Right cardiac atrium (tissue), 5 donors: ENCODE measurements at regions not wholly inside any gene's neighbourhood (a gene's known extent, or its start where the extent isn't known, plus 50 kb on each side); places are given as distances from the start of the nearest gene placed in this dataset.

Experiments
- ATAC-seq, 2 donors: fragments of 200-7000 bp; cut with Tn5 transposase; one replicate each; pipeline versions ENCODE4 v1.8.0 to v1.9.1; 2020; ENCODE audit warnings: moderate library complexity in 2 of 2, mild to moderate bottlenecking in 1 of 2
- DNase-seq, 3 donors: peaks; one replicate each; pipeline ENCODE4 v3.0.0-alpha.2; 2020
- H3K27ac ChIP-seq: one replicate; pipeline ENCODE4 v1.5.1; 2013; ENCODE audit warnings: mild to moderate bottlenecking, low read length, control low read depth, moderate library complexity
- H3K27me3 ChIP-seq: one replicate; pipeline ENCODE4 v1.6.1; 2013; ENCODE audit not compliant: control insufficient read depth, insufficient read depth
- H3K4me1 ChIP-seq: one replicate; pipeline ENCODE4 v1.6.1; 2013; ENCODE audit warnings: low read length; ENCODE audit not compliant: control insufficient read depth, insufficient read depth
- H3K4me3 ChIP-seq: one replicate; pipeline ENCODE4 v1.5.1; 2013; ENCODE audit warnings: low read length, control low read depth
- H3K9me3 ChIP-seq: one replicate; pipeline ENCODE4 v1.6.1; 2013; ENCODE audit warnings: low read length; ENCODE audit not compliant: control insufficient read depth
- WGBS: extraction: QIAGEN DNeasy Blood & Tissue Kit; methylation state at CpG from one replicate; pipeline ENCODE4 v1.1.7; 2013; 5-methylcytosine and 5-hydroxymethylcytosine counted together
- intact Hi-C, 4 donors: fragments of 100-400 bp; cut with DNase I; formaldehyde crosslinking; loops; one replicate each; pipeline versions ENCODE4 v1.11.0 to v1.14.0; 2022 to 2023
- donor health status: healthy with polysubstance abuse.
- donor health status: DM: no; HTN: yes; CAD: no.
- donor health status: DM: no; HTN: no; CAD: no.
- donor health status: DM: no; HTN: yes; CAD: no; lungs with severe emphysema.
- donor health status: DM: yes; HTN: yes; CAD: no.

DNA sequence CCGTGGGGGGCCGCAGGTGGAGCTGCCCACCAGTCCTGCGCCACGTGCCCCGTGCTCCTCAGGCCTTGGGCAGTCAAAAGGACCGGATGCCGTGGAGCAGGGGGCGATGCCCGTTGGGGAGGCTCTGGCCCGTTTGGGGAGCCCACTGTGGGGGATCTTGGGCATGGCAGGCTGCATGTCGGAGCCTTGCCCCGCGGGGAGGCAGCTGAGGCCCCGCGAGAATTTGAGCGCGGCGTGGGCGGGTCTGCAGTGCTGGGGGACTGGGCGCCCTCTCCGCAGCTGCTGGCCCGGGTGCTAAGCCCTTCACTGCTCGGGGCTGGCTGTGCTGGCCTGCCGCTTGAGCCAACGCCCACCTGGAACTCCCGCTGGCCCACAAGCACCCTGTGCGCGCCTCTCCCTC lies 445.6 kb upstream of the EDIL3 start:
- Histone ChIP-seq H3K9me3 (no peaks in the 10 kb centered on the region), H3K27ac (no peak overlapping the region), H3K27me3 (no peaks in the 10 kb centered on the region), H3K4me1 (no peaks in the 10 kb centered on the region), H3K4me3 (no peak overlapping the region)
- intact Hi-C loops = no loop called here
- 92% methylated on average over 28 of the region's 28 CpGs for WGBS
- DNase-seq (peak in 1 of 3 donors; percentile 35), ATAC-seq (peak in 1 of 2 donors; percentile 24)

DNA sequence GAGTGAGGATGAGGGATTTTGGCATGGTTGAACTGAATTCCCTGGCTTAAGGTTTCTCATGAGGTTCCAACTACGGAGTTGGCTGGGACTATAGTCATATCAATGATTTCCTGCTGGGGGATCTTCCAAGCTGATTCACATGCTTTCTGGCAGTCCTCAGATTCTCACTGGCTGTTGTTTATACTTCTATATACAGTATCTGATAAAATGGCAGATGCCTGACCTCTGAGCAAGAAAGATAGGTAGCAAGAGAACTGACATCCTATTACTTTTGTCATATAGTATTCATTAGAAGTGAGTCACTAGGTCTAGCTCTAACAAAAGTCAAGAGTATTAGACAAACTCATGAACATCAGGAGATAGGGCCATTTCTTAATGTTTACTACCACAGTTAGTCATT lies 440.9 kb upstream of the EDIL3 start:
- H3K4me1 ChIP-seq = no peaks in the 10 kb centered on the region
- no peak overlapping the region for H3K27ac ChIP-seq
- no peak for ATAC-seq
- H3K27me3 ChIP-seq = no peaks in the 10 kb centered on the region
- no peak overlapping the region for H3K4me3 ChIP-seq
- H3K9me3 ChIP-seq = no peaks in the 10 kb centered on the region
- no peak for DNase-seq
- intact Hi-C loops = no loop called here
- 47% methylated on average over 1 of the region's 1 CpG for WGBS

DNA sequence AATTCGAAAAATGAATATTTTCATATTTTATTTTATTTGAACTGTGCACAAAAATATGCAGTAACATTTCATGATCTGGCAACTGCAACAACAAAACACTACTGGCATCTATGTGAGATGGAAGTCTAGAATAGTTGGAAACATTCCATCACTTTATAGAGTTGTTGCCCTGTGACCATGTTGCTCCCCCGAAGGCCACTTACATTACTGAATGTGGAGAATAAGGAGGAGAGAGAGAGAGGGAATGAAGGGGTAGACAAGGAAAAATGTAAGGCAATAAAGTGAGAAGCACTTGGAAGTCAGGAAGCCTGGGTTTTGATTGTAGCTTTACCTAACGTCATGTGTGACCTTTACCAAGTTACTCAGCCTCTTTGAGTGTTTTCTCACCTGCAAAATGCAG lies 437.2 kb upstream of the EDIL3 start:
- WGBS = 66% methylated on average over 3 of the region's 3 CpGs
- DNase-seq = no peak
- Histone ChIP-seq H3K4me3 (no peak overlapping the region), H3K4me1 (no peaks in the 10 kb centered on the region), H3K27ac (no peak overlapping the region), H3K27me3 (no peaks in the 10 kb centered on the region), H3K9me3 (no peaks in the 10 kb centered on the region)
- no peak for ATAC-seq
- intact Hi-C loops = no loop called here

GRCh38 chr5:84817953-84818352 lies 433.3 kb upstream of the EDIL3 start:
- intact Hi-C loops = no loop called here
- H3K27ac ChIP-seq = no peak overlapping the region
- WGBS = 83% methylated on average over 5 of the region's 5 CpGs
- ATAC-seq (no peak), DNase-seq (no peak)
- H3K9me3 ChIP-seq = no peaks in the 10 kb centered on the region
- H3K27me3 ChIP-seq = no peaks in the 10 kb centered on the region
- H3K4me3 ChIP-seq = no peak overlapping the region
- no peaks in the 10 kb centered on the region for H3K4me1 ChIP-seq

- H3K4me3 ChIP-seq = no peak overlapping the region
- no peaks in the 10 kb centered on the region for H3K4me1 ChIP-seq
- H3K27me3 ChIP-seq = no peaks in the 10 kb centered on the region
- 39% methylated on average over 4 of the region's 4 CpGs for WGBS
- ATAC-seq (no peak), DNase-seq (no peak)
- no peak overlapping the region for H3K27ac ChIP-seq
- intact Hi-C loops = no loop called here
- H3K9me3 ChIP-seq = no peaks in the 10 kb centered on the region
Measured at GRCh38 chr5:84816746-84817547, 432.3 kb upstream of the EDIL3 start.

- no peak for ATAC-seq
Measured at GRCh38 chr5:84816160-84816559, 431.5 kb upstream of the EDIL3 start.

GRCh38 chr5:84805473-84805872 lies 420.8 kb upstream of the EDIL3 start:
- no peak for ATAC-seq
- intact Hi-C loops = no loop called here
- no peak overlapping the region for H3K27ac ChIP-seq
- no peak overlapping the region for H3K4me3 ChIP-seq
- no peaks in the 10 kb centered on the region for H3K27me3 ChIP-seq
- H3K4me1 ChIP-seq = no peaks in the 10 kb centered on the region
- DNase-seq = no peak
- no peaks in the 10 kb centered on the region for H3K9me3 ChIP-seq

More at GRCh38 chr5:84816160-84816559, 431.5 kb upstream of the EDIL3 start:
- no peaks in the 10 kb centered on the region for H3K4me1 ChIP-seq
- H3K27me3 ChIP-seq = no peaks in the 10 kb centered on the region
- H3K9me3 ChIP-seq = no peaks in the 10 kb centered on the region
- intact Hi-C loops = no loop called here
- H3K27ac ChIP-seq = no peak overlapping the region
- WGBS = 67% methylated on average over 1 of the region's 1 CpG
- no peak for DNase-seq
- H3K4me3 ChIP-seq = no peak overlapping the region

GRCh38 chr5:84796399-84796798 lies 411.7 kb upstream of the EDIL3 start:
- DNase-seq (no peak), ATAC-seq (no peak)
- intact Hi-C loops = no loop called here
- Histone ChIP-seq H3K27me3 (no peaks in the 10 kb centered on the region), H3K4me3 (no peak overlapping the region), H3K4me1 (no peaks in the 10 kb centered on the region), H3K27ac (no peak overlapping the region), H3K9me3 (no peaks in the 10 kb centered on the region)
- WGBS = 91% methylated on average over 8 of the region's 8 CpGs

- intact Hi-C loops = no loop called here
- Histone ChIP-seq H3K9me3 (no peaks in the 10 kb centered on the region), H3K4me1 (no peaks in the 10 kb centered on the region), H3K4me3 (no peak overlapping the region), H3K27me3 (no peaks in the 10 kb centered on the region), H3K27ac (no peak overlapping the region)
- ATAC-seq = no peak
- 56% methylated on average over 2 of the region's 2 CpGs for WGBS
- DNase-seq = no peak
Measured at GRCh38 chr5:84794486-84795035, 409.9 kb upstream of the EDIL3 start.

- intact Hi-C loops = no loop called here
- no peaks in the 10 kb centered on the region for H3K9me3 ChIP-seq
- no peak overlapping the region for H3K27ac ChIP-seq
Measured at GRCh38 chr5:84791730-84792129, 407.1 kb upstream of the EDIL3 start.

GRCh38 chr5:84791138-84791537 lies 406.5 kb upstream of the EDIL3 start:
- Histone ChIP-seq H3K4me3 (no peak overlapping the region), H3K4me1 (no peaks in the 10 kb centered on the region), H3K27me3 (no peaks in the 10 kb centered on the region), H3K9me3 (no peaks in the 10 kb centered on the region), H3K27ac (no peak overlapping the region)
- DNase-seq = no peak
- ATAC-seq = no peak
- intact Hi-C loops = no loop called here

More at GRCh38 chr5:84791730-84792129, 407.1 kb upstream of the EDIL3 start:
- Histone ChIP-seq H3K4me1 (no peaks in the 10 kb centered on the region), H3K27me3 (no peaks in the 10 kb centered on the region), H3K4me3 (no peak overlapping the region)
- DNase-seq (no peak), ATAC-seq (no peak)
- 68% methylated on average over 3 of the region's 3 CpGs for WGBS
